Ascending aorta (tissue), 2 donors: ENCODE measurements at regions not wholly inside any gene's neighbourhood (a gene's known extent, or its start where the extent isn't known, plus 50 kb on each side); places are given as distances from the start of the nearest gene placed in this dataset.
A peak's percentile ranks its signal among the peaks of the same experiment; 100 is the strongest.

Experiments
- DNase-seq, 2 donors: peaks; one replicate each; pipeline ENCODE4 v3.0.0-alpha.2; 2019; ENCODE audit warnings: low spot score in 2 of 2
- H3K27ac ChIP-seq, 2 donors: fragments of 200-600 bp; sonication (generic); one replicate each; pipeline ENCODE4 v1.5.1; 2016 to 2017; ENCODE audit warnings: mild to moderate bottlenecking in 1 of 2
- H3K27me3 ChIP-seq: fragments of 200-600 bp; sonication (generic); one replicate; pipeline ENCODE4 v1.5.1; 2017
- H3K36me3 ChIP-seq, 2 donors: fragments of 200-600 bp; sonication (generic); one replicate each; pipeline ENCODE4 v1.5.1; 2016
- H3K4me1 ChIP-seq, 2 donors: fragments of 200-600 bp; sonication (generic); one replicate each; pipeline ENCODE4 v1.5.1; 2016 to 2017; ENCODE audit warnings: mild to moderate bottlenecking in 1 of 2
- H3K4me3 ChIP-seq, 2 donors: fragments of 200-600 bp; sonication (generic); one replicate each; pipeline ENCODE4 v1.5.1; 2016 to 2017; ENCODE audit warnings: mild to moderate bottlenecking in 1 of 2
- H3K9me3 ChIP-seq, 2 donors: fragments of 200-600 bp; sonication (generic); one replicate each; pipeline ENCODE4 v1.5.1; 2016
- CTCF ChIP-seq, 3 experiments: fragments of 200-600 bp in 2 of 3; fragments of 450-650 bp in 1 of 3; sonication (generic) in 2 of 3; IDR thresholded peaks; one replicate each; pipeline ENCODE4 v1.5.1; 2016 to 2019; ENCODE audit warnings: antibody characterized with exemption in 3 of 3, mild to moderate bottlenecking in 1 of 3, moderate library complexity in 1 of 3
- intact Hi-C: fragments of 100-400 bp; cut with DNase I; formaldehyde crosslinking; loops from one replicate; pipeline ENCODE4 v1.15.1; 2023

- Histone ChIP-seq H3K27ac (no peak overlapping the region), H3K36me3 (no peaks in the 10 kb centered on the region), H3K27me3 (no peaks in the 10 kb centered on the region), H3K4me3 (no peak overlapping the region), H3K4me1 (peaks cover 3 to 11% of the 10 kb centered on the region in 2 donors), H3K9me3 (no peaks in the 10 kb centered on the region)
- TF ChIP-seq CTCF (IDR thresholded peaks at IDR 0.05), result no peak
- no peak for DNase-seq
- intact Hi-C loops, result no loop called here
Measured at GRCh38 chr5:56588131-56588487, 227.2 kb upstream of the MAP3K1 start.

GRCh38 chr5:56587381-56588130 lies 227.8 kb upstream of the MAP3K1 start:
- no peak for TF ChIP-seq CTCF (IDR thresholded peaks at IDR 0.05)
- intact Hi-C loops, result no loop called here
- Histone ChIP-seq H3K27me3 (no peaks in the 10 kb centered on the region), H3K9me3 (no peaks in the 10 kb centered on the region), H3K4me3 (no peak overlapping the region), H3K4me1 (peaks cover 3 to 11% of the 10 kb centered on the region in 2 donors), H3K27ac (no peak overlapping the region), H3K36me3 (no peaks in the 10 kb centered on the region)
- DNase-seq, result no peak

- peak in 1 of 2 donors; percentile 65 for DNase-seq
- TF ChIP-seq CTCF (IDR thresholded peaks at IDR 0.05), result no peak
- peak overlapping the region; percentile 6 to 32 for H3K4me3 ChIP-seq
- H3K9me3 ChIP-seq, result no peaks in the 10 kb centered on the region
- no peaks in the 10 kb centered on the region for H3K36me3 ChIP-seq
- intact Hi-C loops, result no loop called here
- peaks cover 3 to 11% of the 10 kb centered on the region in 2 donors for H3K4me1 ChIP-seq
- no peaks in the 10 kb centered on the region for H3K27me3 ChIP-seq
- H3K27ac ChIP-seq, result no peak overlapping the region
Measured at GRCh38 chr5:56585999-56586691, 229.2 kb upstream of the MAP3K1 start.

GRCh38 chr5:56585461-56585860 lies 229.9 kb upstream of the MAP3K1 start:
- Histone ChIP-seq H3K4me1 (peaks cover 3 to 11% of the 10 kb centered on the region in 2 donors), H3K9me3 (no peaks in the 10 kb centered on the region), H3K27ac (no peak overlapping the region), H3K36me3 (no peaks in the 10 kb centered on the region), H3K4me3 (peak overlapping the region in 1 of 2 donors; percentile 32), H3K27me3 (no peaks in the 10 kb centered on the region)
- DNase-seq, result no peak
- TF ChIP-seq CTCF (IDR thresholded peaks at IDR 0.05), result no peak
- intact Hi-C loops, result no loop called here

- Histone ChIP-seq H3K36me3 (no peaks in the 10 kb centered on the region), H3K27me3 (no peaks in the 10 kb centered on the region), H3K27ac (no peak overlapping the region), H3K4me3 (no peak overlapping the region), H3K4me1 (peaks cover 3 to 8% of the 10 kb centered on the region in 2 donors), H3K9me3 (no peaks in the 10 kb centered on the region)
- no peak for DNase-seq
- TF ChIP-seq CTCF (IDR thresholded peaks at IDR 0.05), result no peak
- intact Hi-C loops, result no loop called here
Measured at GRCh38 chr5:56581426-56581825, 233.9 kb upstream of the MAP3K1 start.
